Loucy (cell line): ENCODE measurements at regions not wholly inside any gene's neighbourhood (a gene's known extent, or its start where the extent isn't known, plus 50 kb on each side); places are given as distances from the start of the nearest gene placed in this dataset.

Experiments
- EZH2phosphoT487 ChIP-seq: fragments of 200-600 bp; IDR thresholded peaks from 2 replicates; pipeline ENCODE4 v1.6.1; 2018; ENCODE audit warnings: antibody characterized with exemption, mild to moderate bottlenecking, moderate library complexity, borderline replicate concordance
- TF ChIP-seq, protein P1 (sequence below): fragments of 200-600 bp; sonication (generic); conservative IDR thresholded peaks from 2 replicates; pipeline ENCODE4 v1.5.1; 2014; ENCODE audit warnings: mild to moderate bottlenecking, antibody characterized with exemption, low read length

DNA sequence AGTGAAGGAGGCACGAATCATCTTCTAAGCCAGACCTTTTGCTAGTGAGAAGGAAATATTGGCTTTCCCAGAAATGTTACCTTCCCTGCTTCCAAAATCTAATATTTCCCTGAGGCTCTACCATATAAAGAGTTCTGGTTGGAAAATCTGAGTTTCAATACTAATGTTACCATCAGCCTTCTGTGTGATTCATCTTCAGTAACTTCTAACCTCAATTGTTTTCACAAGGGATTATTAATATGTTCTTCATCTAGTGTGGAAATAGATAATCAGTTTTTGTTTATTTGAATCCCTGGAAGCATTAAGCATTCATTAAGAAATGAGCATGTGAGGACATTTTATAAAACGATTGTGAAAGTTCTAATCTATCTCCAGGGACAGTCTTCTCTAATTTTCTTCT, 720.9 kb downstream of the AACS start:
- TF ChIP-seq, protein P1, sequence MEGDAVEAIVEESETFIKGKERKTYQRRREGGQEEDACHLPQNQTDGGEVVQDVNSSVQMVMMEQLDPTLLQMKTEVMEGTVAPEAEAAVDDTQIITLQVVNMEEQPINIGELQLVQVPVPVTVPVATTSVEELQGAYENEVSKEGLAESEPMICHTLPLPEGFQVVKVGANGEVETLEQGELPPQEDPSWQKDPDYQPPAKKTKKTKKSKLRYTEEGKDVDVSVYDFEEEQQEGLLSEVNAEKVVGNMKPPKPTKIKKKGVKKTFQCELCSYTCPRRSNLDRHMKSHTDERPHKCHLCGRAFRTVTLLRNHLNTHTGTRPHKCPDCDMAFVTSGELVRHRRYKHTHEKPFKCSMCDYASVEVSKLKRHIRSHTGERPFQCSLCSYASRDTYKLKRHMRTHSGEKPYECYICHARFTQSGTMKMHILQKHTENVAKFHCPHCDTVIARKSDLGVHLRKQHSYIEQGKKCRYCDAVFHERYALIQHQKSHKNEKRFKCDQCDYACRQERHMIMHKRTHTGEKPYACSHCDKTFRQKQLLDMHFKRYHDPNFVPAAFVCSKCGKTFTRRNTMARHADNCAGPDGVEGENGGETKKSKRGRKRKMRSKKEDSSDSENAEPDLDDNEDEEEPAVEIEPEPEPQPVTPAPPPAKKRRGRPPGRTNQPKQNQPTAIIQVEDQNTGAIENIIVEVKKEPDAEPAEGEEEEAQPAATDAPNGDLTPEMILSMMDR, result no peak
- TF ChIP-seq EZH2phosphoT487, result no peak
